ENCODE measurements at regions not wholly inside any gene's neighbourhood (a gene's known extent, or its start where the extent isn't known, plus 50 kb on each side); places are given as distances from the start of the nearest gene placed in this dataset.

- TF ChIP-seq CTCF (IDR thresholded peaks at IDR 0.05): no peak
- no peak for TF ChIP-seq ZFX (IDR thresholded peaks at IDR 0.05; ENCODE audit: borderline replicate concordance)
Measured at GRCh38 chr11:70900540-70900939, 351.8 kb downstream of the SHANK2 start.
